ENCODE measurements at regions not wholly inside any gene's neighbourhood (a gene's known extent, or its start where the extent isn't known, plus 50 kb on each side); places are given as distances from the start of the nearest gene placed in this dataset.
"Not testable (repeated sequence)": the region's sequence is repeated elsewhere in the genome, so short reads cannot be mapped to it uniquely, and the experiment has no call there.

DNA sequence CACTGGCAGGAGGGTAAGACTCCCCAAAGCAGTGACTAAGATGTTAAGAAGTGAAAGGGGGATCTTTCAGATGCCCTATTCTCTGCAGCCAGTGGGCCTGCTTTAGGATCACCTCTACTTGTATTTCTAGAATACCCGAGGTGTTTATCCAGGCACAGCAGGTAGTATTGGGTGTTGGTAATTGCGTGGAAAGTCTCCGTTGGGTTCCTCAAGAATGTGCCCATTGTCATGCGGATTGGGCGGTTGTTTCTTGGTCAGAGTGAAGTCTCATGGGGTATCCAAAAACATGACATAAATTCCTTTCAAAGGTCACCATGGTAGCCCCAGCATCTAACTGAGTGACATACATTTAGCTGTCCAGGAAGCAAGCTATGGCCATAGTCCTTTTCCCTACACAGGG, 308.8 kb downstream of the RPIA start:
- intact Hi-C loops (cut with DNase I) = no loop called here
- WGBS, 4 donors = 71 to 77% (median 74%) methylated on average over 5 of the region's 5 CpGs
- TF ChIP-seq, protein P1, sequence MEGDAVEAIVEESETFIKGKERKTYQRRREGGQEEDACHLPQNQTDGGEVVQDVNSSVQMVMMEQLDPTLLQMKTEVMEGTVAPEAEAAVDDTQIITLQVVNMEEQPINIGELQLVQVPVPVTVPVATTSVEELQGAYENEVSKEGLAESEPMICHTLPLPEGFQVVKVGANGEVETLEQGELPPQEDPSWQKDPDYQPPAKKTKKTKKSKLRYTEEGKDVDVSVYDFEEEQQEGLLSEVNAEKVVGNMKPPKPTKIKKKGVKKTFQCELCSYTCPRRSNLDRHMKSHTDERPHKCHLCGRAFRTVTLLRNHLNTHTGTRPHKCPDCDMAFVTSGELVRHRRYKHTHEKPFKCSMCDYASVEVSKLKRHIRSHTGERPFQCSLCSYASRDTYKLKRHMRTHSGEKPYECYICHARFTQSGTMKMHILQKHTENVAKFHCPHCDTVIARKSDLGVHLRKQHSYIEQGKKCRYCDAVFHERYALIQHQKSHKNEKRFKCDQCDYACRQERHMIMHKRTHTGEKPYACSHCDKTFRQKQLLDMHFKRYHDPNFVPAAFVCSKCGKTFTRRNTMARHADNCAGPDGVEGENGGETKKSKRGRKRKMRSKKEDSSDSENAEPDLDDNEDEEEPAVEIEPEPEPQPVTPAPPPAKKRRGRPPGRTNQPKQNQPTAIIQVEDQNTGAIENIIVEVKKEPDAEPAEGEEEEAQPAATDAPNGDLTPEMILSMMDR (IDR thresholded peaks at IDR 0.05) = no peak
- no peak for TF ChIP-seq POLR2A (IDR thresholded peaks at IDR 0.05)

DNA sequence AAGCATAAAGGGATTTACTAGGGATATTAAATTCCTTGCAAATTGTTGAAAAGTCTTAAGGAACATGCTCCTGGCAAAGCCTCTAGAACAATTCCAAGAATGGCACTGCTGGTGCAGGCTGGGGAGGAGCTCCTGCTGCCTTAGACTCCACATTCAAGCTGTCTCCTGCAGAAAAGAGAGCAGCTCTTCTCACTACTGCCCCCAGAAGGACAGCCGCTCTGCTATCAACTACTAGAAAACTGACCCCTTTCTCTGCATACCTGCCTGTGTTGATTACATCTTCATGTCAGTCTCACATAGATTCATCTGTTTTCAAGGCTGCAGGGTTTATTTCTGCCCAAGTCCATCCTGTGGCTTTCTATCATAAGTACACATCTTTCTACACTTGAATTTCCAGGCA, 312.8 kb downstream of the RPIA start:
- 14 to 49% (median 30%) methylated on average over 1 of the region's 1 CpG for WGBS, 4 donors
- H3K27ac ChIP-seq; intact Hi-C loops (cut with DNase I); H3K4me3 ChIP-seq; H3K9me3 ChIP-seq (replicated peaks in 1 of 3); H3K36me3 ChIP-seq (replicated peaks in 1 of 2); H3K27me3 ChIP-seq; DNase-seq; H3K4me1 ChIP-seq (replicated peaks in 1 of 2): not testable (repeated sequence)

More for the DNA sequence above, 308.8 kb downstream of the RPIA start:
- Histone ChIP-seq H3K9me3 (replicated peaks in 1 of 3) (no peaks in the 10 kb centered on the region), H3K4me3 (no peak overlapping the region), H3K4me1 (replicated peaks in 1 of 2) (no peaks in the 10 kb centered on the region), H3K36me3 (replicated peaks in 1 of 2) (no peaks in the 10 kb centered on the region), H3K27ac (no peak overlapping the region), H3K27me3 (no peaks in the 10 kb centered on the region)
- DNase-seq = no peak

DNA sequence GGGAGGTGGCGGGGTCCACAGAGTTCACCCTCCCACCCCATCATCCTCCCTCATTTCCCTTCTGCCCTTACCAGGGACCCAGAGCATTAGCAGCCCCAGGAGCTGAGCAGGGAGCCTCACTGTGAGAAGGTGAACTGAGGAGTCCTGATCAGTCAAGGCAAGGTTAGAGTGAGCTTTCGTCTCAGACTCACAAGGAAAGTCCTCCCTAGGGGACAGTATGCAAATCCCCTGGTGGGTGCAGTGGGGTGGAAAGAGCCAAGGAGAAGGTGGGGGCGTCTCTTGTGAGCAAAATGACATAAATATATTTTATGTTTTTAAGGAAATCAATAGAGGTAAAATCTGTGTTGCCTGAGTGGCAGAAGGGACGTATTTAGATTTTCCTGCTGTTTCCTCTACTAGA, 329.1 kb downstream of the RPIA start:
- H3K4me1 ChIP-seq (replicated peaks in 1 of 2); H3K4me3 ChIP-seq; H3K36me3 ChIP-seq (replicated peaks in 1 of 2); H3K9me3 ChIP-seq (replicated peaks in 1 of 3); DNase-seq; H3K27ac ChIP-seq; intact Hi-C loops (cut with DNase I); H3K27me3 ChIP-seq: not testable (repeated sequence)
- 39 to 55% (median 52%) methylated on average over 3 to 4 of the region's 4 CpGs for WGBS, 4 donors

DNA sequence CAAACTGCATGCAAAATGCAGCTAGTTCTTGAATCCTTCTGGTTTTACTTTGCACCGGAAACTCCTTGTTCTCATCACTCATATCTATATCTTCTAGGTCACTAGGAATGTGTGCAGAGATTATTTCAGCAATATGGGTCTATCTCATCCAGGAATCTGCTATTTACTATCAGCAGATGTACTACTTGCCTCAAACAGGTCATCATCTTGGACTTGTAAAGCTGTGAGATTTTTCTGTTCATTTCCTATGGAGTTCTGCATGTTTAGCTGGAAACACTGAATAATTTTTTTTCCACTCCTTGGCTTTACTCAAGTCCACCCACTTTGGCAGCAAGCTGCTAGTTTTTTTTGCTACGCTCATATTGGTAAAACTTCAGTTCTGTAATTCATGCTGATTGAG, 334.8 kb downstream of the RPIA start:
- H3K4me1 ChIP-seq (replicated peaks in 1 of 2); H3K27ac ChIP-seq; H3K9me3 ChIP-seq (replicated peaks in 1 of 3); H3K4me3 ChIP-seq; DNase-seq; H3K36me3 ChIP-seq (replicated peaks in 1 of 2); intact Hi-C loops (cut with DNase I); H3K27me3 ChIP-seq: not testable (repeated sequence)
- WGBS, 4 donors = 69 to 76% (median 72%) methylated on average over 2 of the region's 2 CpGs

DNA sequence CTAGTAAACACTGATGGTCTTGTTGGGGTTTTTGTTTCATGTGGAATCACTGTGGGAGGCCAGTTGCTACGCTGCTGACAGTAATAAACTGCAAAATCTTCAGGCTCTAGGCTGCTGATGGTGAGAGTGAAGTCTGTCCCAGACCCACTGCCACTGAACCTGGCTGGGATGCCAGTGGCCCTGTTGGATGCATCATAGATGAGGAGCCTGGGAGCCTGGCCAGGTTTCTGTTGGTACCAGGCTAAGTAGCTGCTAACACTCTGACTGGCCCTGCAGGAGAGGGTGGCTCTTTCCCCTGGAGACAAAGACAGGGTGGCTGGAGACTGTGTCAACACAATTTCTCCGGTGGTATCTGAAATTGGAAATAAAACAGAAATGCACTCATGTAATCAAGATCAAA, 335.6 kb downstream of the RPIA start:
- H3K9me3 ChIP-seq (replicated peaks in 1 of 3); H3K4me1 ChIP-seq (replicated peaks in 1 of 2); intact Hi-C loops (cut with DNase I); H3K27me3 ChIP-seq; H3K4me3 ChIP-seq; H3K36me3 ChIP-seq (replicated peaks in 1 of 2); DNase-seq; H3K27ac ChIP-seq: not testable (repeated sequence)
- 55 to 74% (median 65%) methylated on average over 2 of the region's 2 CpGs for WGBS, 4 donors

DNA sequence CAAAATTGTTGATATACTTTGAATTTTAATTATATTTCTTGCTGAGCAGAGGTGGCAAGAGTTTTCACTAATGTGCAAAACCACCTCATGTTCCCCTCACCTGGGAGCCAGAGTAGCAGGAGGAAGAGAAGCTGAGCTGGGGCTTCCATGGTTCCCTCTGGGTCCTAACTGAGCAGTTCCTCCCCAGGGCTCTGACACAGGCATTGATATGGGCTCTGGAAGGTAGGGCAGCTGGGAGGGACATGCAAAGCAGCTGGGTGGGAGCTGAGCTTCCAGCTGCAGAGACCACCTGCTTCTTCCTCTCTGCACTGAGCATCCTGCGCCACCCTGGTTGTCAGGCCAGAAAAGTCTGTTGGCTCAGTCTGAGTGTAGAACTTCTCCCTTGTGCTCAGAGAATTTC, 336.1 kb downstream of the RPIA start:
- H3K4me1 ChIP-seq (replicated peaks in 1 of 2); H3K9me3 ChIP-seq (replicated peaks in 1 of 3); DNase-seq; H3K4me3 ChIP-seq; H3K27ac ChIP-seq; intact Hi-C loops (cut with DNase I); H3K27me3 ChIP-seq; H3K36me3 ChIP-seq (replicated peaks in 1 of 2): not testable (repeated sequence)
- WGBS, 4 donors = 81 to 90% (median 86%) methylated on average over 1 of the region's 1 CpG

DNA sequence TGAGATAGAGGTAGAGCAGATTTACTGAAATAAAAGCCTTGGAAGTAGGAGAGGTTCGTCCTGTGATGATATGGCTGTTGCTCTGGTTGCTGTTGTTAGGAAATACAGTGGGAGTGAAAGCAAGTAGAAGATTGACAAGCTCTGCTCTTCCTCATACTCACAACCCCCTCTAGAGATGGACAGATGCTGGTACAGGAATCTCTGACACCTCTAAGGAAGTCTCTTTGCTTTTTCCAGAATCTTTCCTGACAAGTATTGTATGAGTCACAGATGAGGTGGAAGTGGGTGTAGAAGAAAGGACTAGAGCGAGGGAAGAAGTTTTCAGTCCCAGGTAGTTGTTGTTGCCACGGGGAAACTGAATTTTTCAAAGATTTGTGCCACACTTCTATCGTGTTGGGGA, 337.8 kb downstream of the RPIA start:
- intact Hi-C loops (cut with DNase I); H3K4me1 ChIP-seq (replicated peaks in 1 of 2); H3K27me3 ChIP-seq; H3K9me3 ChIP-seq (replicated peaks in 1 of 3); DNase-seq; H3K36me3 ChIP-seq (replicated peaks in 1 of 2); H3K27ac ChIP-seq; H3K4me3 ChIP-seq: not testable (repeated sequence)
- WGBS, 4 donors = 38 to 76% (median 51%) methylated on average over 3 to 4 of the region's 4 CpGs
